Calu3 (cell line): ENCODE measurements at regions not wholly inside any gene's neighbourhood (a gene's known extent, or its start where the extent isn't known, plus 50 kb on each side); places are given as distances from the start of the nearest gene placed in this dataset.

Source experiments
- BruUV-seq: library from RNA; stranded (reverse); fragments of 400-500 nt; replicated peaks from 2 replicates; lab custom pipeline; 2021; lab: Mats Ljungman, UMichigan
- CTCF ChIA-PET: fragments of 300-600 bp; sonication (Branson Sonifier 250); formaldehyde crosslinking; loops from one replicate; lab custom pipeline; 2022; ENCODE audit warnings: antibody characterized with exemption; lab: Charles Lee
- DNase-seq: peaks from one replicate; pipeline ENCODE4 v3.0.0; 2022
- H3K27ac Mint-ChIP-seq: one replicate; pipeline ENCODE4 v1.8.0; 2022; ENCODE audit warnings: mixed read lengths; ENCODE audit not compliant: unreplicated experiment
- H3K27me3 Mint-ChIP-seq: one replicate; pipeline ENCODE4 v1.8.0; 2022; ENCODE audit warnings: mixed read lengths; ENCODE audit not compliant: unreplicated experiment
- H3K36me3 Mint-ChIP-seq: one replicate; pipeline ENCODE4 v1.8.0; 2022; ENCODE audit warnings: mild to moderate bottlenecking, moderate library complexity, mixed read lengths; ENCODE audit not compliant: insufficient read depth, unreplicated experiment
- H3K4me1 Mint-ChIP-seq: one replicate; pipeline ENCODE4 v1.8.0; 2022; ENCODE audit warnings: mild to moderate bottlenecking, low read depth, mixed read lengths; ENCODE audit not compliant: unreplicated experiment
- H3K4me3 Mint-ChIP-seq: one replicate; pipeline ENCODE4 v1.8.0; 2022; ENCODE audit warnings: mild to moderate bottlenecking, low read depth, moderate library complexity, mixed read lengths; ENCODE audit not compliant: unreplicated experiment
- H3K9me3 Mint-ChIP-seq: one replicate; pipeline ENCODE4 v1.8.0; 2022; ENCODE audit warnings: low read depth, mixed read lengths; ENCODE audit not compliant: unreplicated experiment
- intact Hi-C: fragments of 100-400 bp; cut with micrococcal nuclease; formaldehyde crosslinking; loops from one replicate; pipeline ENCODE4 v1.10.0; 2022; ENCODE audit not compliant: unreplicated experiment
- TF ChIP-seq, protein P1 (sequence below): fragments of 200-600 bp; IDR thresholded peaks from one replicate; pipeline ENCODE4 v1.8.0; 2022; ENCODE audit warnings: antibody characterized with exemption; ENCODE audit not compliant: unreplicated experiment

DNA sequence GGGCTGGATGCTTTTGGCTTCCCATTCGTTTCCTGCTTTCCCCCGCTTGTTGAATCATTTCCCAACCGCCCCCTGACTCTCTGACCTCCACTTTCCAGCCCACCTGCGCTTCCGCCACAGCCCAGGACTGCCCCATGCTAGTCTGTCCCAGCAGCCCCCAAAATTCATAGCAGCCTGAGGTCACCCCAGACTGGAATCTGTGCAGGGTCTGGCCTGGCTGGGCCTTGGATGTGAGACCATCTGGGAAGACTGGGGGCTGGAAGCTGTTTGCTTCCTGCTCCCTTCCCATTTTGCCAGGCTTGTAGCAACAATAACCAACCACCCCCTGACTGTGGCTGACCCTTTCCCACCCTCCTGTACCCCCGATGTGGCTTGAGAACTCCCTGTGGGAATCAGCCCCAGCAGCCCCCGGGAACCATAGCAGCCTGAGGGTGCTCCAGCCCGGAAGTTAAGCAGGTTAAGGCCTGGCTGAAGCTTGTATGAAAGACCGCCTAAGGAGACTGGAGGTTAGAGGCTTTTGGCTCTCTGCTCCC is 2290.8 kb downstream of the TP53TG3F start:
- no peak overlapping the region for H3K4me3 Mint-ChIP-seq
- DNase-seq: no peak
- TF ChIP-seq, protein P1, sequence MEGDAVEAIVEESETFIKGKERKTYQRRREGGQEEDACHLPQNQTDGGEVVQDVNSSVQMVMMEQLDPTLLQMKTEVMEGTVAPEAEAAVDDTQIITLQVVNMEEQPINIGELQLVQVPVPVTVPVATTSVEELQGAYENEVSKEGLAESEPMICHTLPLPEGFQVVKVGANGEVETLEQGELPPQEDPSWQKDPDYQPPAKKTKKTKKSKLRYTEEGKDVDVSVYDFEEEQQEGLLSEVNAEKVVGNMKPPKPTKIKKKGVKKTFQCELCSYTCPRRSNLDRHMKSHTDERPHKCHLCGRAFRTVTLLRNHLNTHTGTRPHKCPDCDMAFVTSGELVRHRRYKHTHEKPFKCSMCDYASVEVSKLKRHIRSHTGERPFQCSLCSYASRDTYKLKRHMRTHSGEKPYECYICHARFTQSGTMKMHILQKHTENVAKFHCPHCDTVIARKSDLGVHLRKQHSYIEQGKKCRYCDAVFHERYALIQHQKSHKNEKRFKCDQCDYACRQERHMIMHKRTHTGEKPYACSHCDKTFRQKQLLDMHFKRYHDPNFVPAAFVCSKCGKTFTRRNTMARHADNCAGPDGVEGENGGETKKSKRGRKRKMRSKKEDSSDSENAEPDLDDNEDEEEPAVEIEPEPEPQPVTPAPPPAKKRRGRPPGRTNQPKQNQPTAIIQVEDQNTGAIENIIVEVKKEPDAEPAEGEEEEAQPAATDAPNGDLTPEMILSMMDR: no peak
- peaks cover 32% of the 10 kb centered on the region for H3K9me3 Mint-ChIP-seq
- H3K4me1 Mint-ChIP-seq: no peaks in the 10 kb centered on the region
- no peak overlapping the region for H3K27ac Mint-ChIP-seq
- no TSS peak for BruUV-seq
- intact Hi-C loops: no loop called here
- peaks cover 5% of the 10 kb centered on the region for H3K36me3 Mint-ChIP-seq
- CTCF ChIA-PET: no interaction called here
- H3K27me3 Mint-ChIP-seq: no peaks in the 10 kb centered on the region

- CTCF ChIA-PET: no interaction called here
- TF ChIP-seq, protein P1: no peak
- Mint-ChIP-seq H3K36me3 (peaks cover 5% of the 10 kb centered on the region), H3K9me3 (peaks cover 33% of the 10 kb centered on the region), H3K4me1 (no peaks in the 10 kb centered on the region), H3K4me3 (no peak overlapping the region), H3K27ac (no peak overlapping the region), H3K27me3 (no peaks in the 10 kb centered on the region)
- BruUV-seq: no TSS peak
- intact Hi-C loops: no loop called here
- DNase-seq: no peak
Measured at GRCh38 chr16:35750701-35751104, 2291.3 kb downstream of the TP53TG3F start.

DNA sequence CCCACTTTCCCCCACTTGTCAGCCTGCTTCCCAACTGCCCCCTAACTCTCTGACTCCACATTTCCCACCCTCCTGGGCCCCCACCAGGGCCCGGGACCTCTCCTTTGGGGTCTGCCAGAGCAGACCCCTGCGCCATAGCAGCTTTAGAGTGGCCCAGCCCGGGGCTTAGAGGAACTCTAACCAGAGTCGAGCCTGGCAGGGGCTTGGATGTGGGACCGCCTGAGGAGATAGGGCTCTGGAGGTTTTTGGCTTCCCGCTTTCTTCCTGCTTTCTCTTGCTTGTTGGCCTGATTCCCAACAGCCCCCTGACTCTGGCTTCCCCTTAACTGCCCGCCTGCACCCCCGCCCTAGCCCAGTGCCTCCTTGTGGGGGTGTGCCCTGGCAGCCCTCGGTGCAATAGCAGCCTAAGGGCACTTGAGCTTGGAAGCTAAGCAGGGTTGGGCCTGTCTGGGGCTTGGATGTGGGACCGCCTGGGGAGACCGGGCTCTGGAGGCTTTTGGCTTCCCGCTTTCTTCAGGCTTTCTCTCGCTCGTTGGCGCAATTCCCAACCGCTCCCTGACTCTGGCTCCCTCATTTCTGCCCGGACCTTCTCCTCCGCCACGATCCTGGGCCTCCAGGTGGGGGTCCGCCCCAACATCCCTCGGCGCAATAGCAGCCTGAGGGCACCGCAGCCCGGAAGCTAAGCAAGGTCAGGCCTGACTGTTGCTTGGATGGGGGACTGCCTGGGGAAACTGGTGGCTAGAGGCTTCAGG is 2292.0 kb downstream of the TP53TG3F start:
- DNase-seq: no peak
- H3K27me3 Mint-ChIP-seq: no peaks in the 10 kb centered on the region
- intact Hi-C loops: no loop called here
- CTCF ChIA-PET: no interaction called here
- H3K4me3 Mint-ChIP-seq: no peak overlapping the region
- no TSS peak for BruUV-seq
- TF ChIP-seq, protein P1: no peak
- H3K27ac Mint-ChIP-seq: no peak overlapping the region
- H3K36me3 Mint-ChIP-seq: peaks cover 5% of the 10 kb centered on the region
- H3K4me1 Mint-ChIP-seq: no peaks in the 10 kb centered on the region
- H3K9me3 Mint-ChIP-seq: peaks cover 33% of the 10 kb centered on the region

- intact Hi-C loops: no loop called here
- Mint-ChIP-seq H3K4me3 (no peak overlapping the region), H3K27ac (no peak overlapping the region), H3K36me3 (peaks cover 5% of the 10 kb centered on the region), H3K9me3 (peaks cover 31% of the 10 kb centered on the region), H3K27me3 (no peaks in the 10 kb centered on the region), H3K4me1 (no peaks in the 10 kb centered on the region)
- BruUV-seq: no TSS peak
- DNase-seq: no peak
- TF ChIP-seq, protein P1: no peak
- CTCF ChIA-PET: no interaction called here
Measured at GRCh38 chr16:35752012-35752772, 2292.8 kb downstream of the TP53TG3F start.
